Ovary (tissue), 3 donors: ENCODE measurements at regions not wholly inside any gene's neighbourhood (a gene's known extent, or its start where the extent isn't known, plus 50 kb on each side); places are given as distances from the start of the nearest gene placed in this dataset.

Source experiments
- CTCF ChIP-seq, 3 donors: fragments of 450-650 bp in 2 of 3; fragments of 200-600 bp in 1 of 3; IDR thresholded peaks; one replicate each; pipeline versions ENCODE4 v1.5.1 to v1.8.0; 2016 to 2022; ENCODE audit warnings: antibody characterized with exemption in 3 of 3, mild to moderate bottlenecking in 1 of 3
- EP300 ChIP-seq: sonication (generic); formaldehyde crosslinking; IDR thresholded peaks from one replicate; pipeline ENCODE4 v1.6.1; 2017; ENCODE audit warnings: antibody characterized with exemption
- POLR2A ChIP-seq: fragments of 450-650 bp; IDR thresholded peaks from one replicate; pipeline ENCODE4 v1.6.1; 2017; ENCODE audit warnings: antibody characterized with exemption, mild to moderate bottlenecking, moderate library complexity
- donor health status: DM: no; HTN: no; CAD: no.

GRCh38 chr2:183505911-183506310 is 381.7 kb downstream of the NUP35 start:
- no peak for TF ChIP-seq POLR2A
- no peak for TF ChIP-seq CTCF (IDR thresholded peaks at IDR 0.05)
- TF ChIP-seq EP300, result no peak
